IMR-90 (cell line): ENCODE measurements at regions not wholly inside any gene's neighbourhood (a gene's known extent, or its start where the extent isn't known, plus 50 kb on each side); places are given as distances from the start of the nearest gene placed in this dataset.

Experiments
- BHLHE40 ChIP-seq: fragments of 150-350 bp; IDR thresholded peaks from 2 replicates; pipeline ENCODE4 v1.6.1; 2016; ENCODE audit warnings: mild to moderate bottlenecking, low read depth, low read length
- CEBPB ChIP-seq: IDR thresholded peaks from 2 replicates; pipeline ENCODE4 v1.6.1; 2012; ENCODE audit warnings: low read depth, low read length, improper control_type of control experiment
- CTCF ChIP-seq: conservative IDR thresholded peaks from 2 replicates; pipeline ENCODE4 v1.5.1; 2012; ENCODE audit warnings: mild to moderate bottlenecking, low read depth, low read length, improper control_type of control experiment
- MAFK ChIP-seq: IDR thresholded peaks from 2 replicates; pipeline ENCODE4 v1.6.1; 2012; ENCODE audit warnings: low read depth, low read length, improper control_type of control experiment
- POLR2A ChIP-seq: IDR thresholded peaks from 2 replicates; pipeline ENCODE4 v1.6.1; 2012; ENCODE audit warnings: mild to moderate bottlenecking, low read depth, low read length
- RCOR1 ChIP-seq: IDR thresholded peaks from 2 replicates; pipeline ENCODE4 v1.6.1; 2012; ENCODE audit warnings: mild to moderate bottlenecking, low read length, improper control_type of control experiment; ENCODE audit not compliant: insufficient replicate concordance
- SMC3 ChIP-seq: fragments of 150-350 bp; IDR thresholded peaks from 2 replicates; pipeline ENCODE4 v1.6.1; 2016; ENCODE audit warnings: low read depth, mild to moderate bottlenecking, antibody characterized with exemption, low read length, moderate library complexity

DNA sequence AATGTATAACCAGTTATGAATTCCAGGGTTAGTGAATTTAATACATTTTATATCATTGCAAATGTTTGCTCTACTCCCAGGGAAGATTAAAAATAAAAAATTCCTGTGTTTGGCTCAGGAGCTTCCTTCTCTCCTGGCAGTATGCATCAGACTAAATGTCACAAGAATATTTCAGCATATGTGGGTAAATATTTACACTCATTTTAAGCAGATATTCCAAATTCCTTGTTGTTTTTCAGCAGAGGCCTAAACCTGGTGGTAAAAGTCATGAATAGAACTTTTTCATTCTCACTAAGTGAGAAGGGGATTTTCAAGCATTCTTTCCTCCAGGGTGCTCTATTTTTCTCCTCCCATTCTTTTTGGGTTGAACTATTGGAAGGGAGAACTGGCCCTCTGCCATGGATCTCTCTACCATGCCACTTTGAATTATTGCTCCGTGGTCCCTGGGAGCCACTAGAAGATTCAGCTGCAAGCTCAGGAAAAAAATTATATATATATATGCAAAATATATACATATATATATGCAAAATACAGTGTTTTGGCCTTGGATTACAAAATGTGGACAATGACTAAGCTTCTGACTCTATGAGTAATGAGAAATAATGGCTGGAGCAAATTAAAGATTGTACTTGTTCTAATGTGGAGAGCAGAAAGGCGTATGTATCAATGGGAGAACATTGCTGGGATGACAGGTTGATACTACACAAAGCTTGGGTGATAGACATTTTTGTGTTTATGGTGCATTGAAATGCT lies 180.6 kb upstream of the PAPPA start:
- TF ChIP-seq SMC3 (no peak), RCOR1 (no peak), BHLHE40 (no peak), CTCF (no peak), MAFK (no peak), CEBPB (no peak), POLR2A (no peak)
